KMS-11 (cell line): ENCODE measurements at regions not wholly inside any gene's neighbourhood (a gene's known extent, or its start where the extent isn't known, plus 50 kb on each side); places are given as distances from the start of the nearest gene placed in this dataset.

Experiments
- H2AFZ ChIP-seq: fragments of 200-600 bp; sonication (generic); 2 replicates; pipeline ENCODE4 v1.6.1; 2016; ENCODE audit warnings: antibody characterized with exemption, mixed run types, low read depth
- H3K27ac ChIP-seq: fragments of 200-600 bp; sonication (generic); 2 replicates; pipeline ENCODE4 v1.6.1; 2016; ENCODE audit warnings: mild to moderate bottlenecking, mixed run types
- H3K27me3 ChIP-seq: fragments of 200-600 bp; sonication (generic); 2 replicates; pipeline ENCODE4 v1.6.1; 2017; ENCODE audit warnings: mild to moderate bottlenecking, low read depth, mixed run types, moderate library complexity; ENCODE audit not compliant: insufficient read depth
- H3K36me3 ChIP-seq: fragments of 200-600 bp; sonication (generic); 2 replicates; pipeline ENCODE4 v1.6.1; 2017; ENCODE audit warnings: mild to moderate bottlenecking, mixed run types; ENCODE audit not compliant: insufficient read depth
- H3K4me1 ChIP-seq: fragments of 200-600 bp; sonication (generic); 2 replicates; pipeline ENCODE4 v1.6.1; 2016; ENCODE audit warnings: mild to moderate bottlenecking, low read depth, mixed run types; ENCODE audit not compliant: poor library complexity, severe bottlenecking
- H3K4me2 ChIP-seq: fragments of 200-600 bp; sonication (generic); 2 replicates; pipeline ENCODE4 v1.7.0; 2016; ENCODE audit warnings: mild to moderate bottlenecking, mixed run types
- H3K4me3 ChIP-seq: fragments of 200-600 bp; sonication (generic); IDR thresholded peaks from 2 replicates; pipeline ENCODE4 v1.6.1; 2017; ENCODE audit warnings: low read depth, low read length, mixed read lengths; ENCODE audit not compliant: insufficient read depth
- H3K79me2 ChIP-seq: fragments of 200-600 bp; sonication (generic); 2 replicates; pipeline ENCODE4 v1.6.1; 2016; ENCODE audit warnings: low read depth, mixed run types; ENCODE audit not compliant: insufficient read depth
- H3K9ac ChIP-seq: fragments of 200-600 bp; sonication (generic); 2 replicates; pipeline ENCODE4 v1.6.1; 2016; ENCODE audit warnings: mild to moderate bottlenecking, mixed run types
- H4K20me1 ChIP-seq: fragments of 200-600 bp; sonication (generic); 2 replicates; pipeline ENCODE4 v1.6.1; 2016; ENCODE audit warnings: mild to moderate bottlenecking, mixed run types; ENCODE audit not compliant: insufficient read depth
- CTCF ChIP-seq: fragments of 200-600 bp; sonication (generic); conservative IDR thresholded peaks from 2 replicates; pipeline ENCODE4 v1.6.1; 2017; ENCODE audit warnings: low read depth, mild to moderate bottlenecking, antibody characterized with exemption, low read length, moderate library complexity, mixed read lengths

DNA sequence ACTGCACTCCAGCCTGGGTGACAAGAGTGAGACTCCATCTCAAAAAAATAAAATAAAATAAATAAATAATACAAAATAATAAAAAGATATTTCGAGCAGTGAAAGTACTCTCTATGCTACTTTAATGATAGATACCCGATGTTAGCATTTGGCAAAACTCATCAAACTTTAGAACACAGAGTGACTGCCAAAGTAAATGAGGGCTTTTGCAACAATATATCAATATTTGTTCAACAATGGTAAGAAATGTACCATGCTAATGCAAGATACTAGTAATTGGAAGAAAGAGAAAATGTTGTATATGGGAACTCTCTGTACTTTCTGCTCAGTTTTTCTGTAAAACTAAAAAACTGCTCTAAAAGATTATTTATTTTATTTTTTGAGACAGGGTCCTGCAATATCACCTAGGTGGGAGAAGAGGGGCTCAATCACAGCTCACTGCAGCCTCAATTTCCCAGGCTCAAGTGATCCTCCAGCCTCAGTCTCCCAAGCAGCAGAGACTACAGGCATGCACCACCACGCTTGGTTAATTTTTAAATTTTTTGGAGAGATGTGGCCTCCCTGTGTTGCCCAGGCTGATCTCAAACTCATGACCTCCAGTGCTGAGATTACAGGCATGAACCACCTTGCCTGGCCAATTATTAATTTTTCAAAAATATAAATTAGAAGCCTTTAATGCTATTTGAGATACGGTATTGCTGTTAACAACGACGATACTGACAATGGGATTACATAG, 650.5 kb upstream of the NR2F2 start:
- no peak overlapping the region for H2AFZ ChIP-seq
- no peak overlapping the region for H3K9ac ChIP-seq
- H3K27ac ChIP-seq, result no peak overlapping the region
- H3K4me2 ChIP-seq, result no peak overlapping the region
- no peaks in the 10 kb centered on the region for H3K27me3 ChIP-seq
- no peak overlapping the region for H3K4me3 ChIP-seq
- TF ChIP-seq CTCF, result no peak
- H3K36me3 ChIP-seq, result no peaks in the 10 kb centered on the region
- H3K79me2 ChIP-seq, result no peaks in the 10 kb centered on the region
- peaks cover 4% of the 10 kb centered on the region for H3K4me1 ChIP-seq
- no peaks in the 10 kb centered on the region for H4K20me1 ChIP-seq

DNA sequence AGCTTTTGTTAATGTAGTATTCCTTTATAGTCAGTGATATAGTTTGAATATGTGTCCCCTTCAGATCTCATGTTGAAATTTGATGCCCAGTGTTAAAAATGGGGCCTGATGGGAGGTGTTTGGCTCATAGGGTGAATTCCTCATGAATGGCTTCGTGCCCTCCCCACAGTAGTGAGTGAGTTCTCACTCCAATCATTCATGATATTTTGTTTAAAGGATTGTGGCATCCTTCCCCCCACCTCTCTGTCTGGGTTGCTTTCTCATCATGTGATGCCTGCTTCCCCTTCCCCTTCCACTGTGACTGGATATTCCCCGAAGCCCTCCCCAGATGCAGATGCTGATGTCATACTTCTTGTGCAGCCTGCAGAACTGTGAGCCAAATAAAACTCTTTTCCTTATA, 649.8 kb upstream of the NR2F2 start:
- Histone ChIP-seq H3K36me3 (no peaks in the 10 kb centered on the region), H3K4me1 (peaks cover 6% of the 10 kb centered on the region), H3K79me2 (no peaks in the 10 kb centered on the region), H3K4me2 (no peak overlapping the region), H4K20me1 (no peaks in the 10 kb centered on the region), H3K27ac (no peak overlapping the region), H3K27me3 (no peaks in the 10 kb centered on the region), H2AFZ (no peak overlapping the region), H3K4me3 (no peak overlapping the region), H3K9ac (no peak overlapping the region)
- no peak for TF ChIP-seq CTCF

DNA sequence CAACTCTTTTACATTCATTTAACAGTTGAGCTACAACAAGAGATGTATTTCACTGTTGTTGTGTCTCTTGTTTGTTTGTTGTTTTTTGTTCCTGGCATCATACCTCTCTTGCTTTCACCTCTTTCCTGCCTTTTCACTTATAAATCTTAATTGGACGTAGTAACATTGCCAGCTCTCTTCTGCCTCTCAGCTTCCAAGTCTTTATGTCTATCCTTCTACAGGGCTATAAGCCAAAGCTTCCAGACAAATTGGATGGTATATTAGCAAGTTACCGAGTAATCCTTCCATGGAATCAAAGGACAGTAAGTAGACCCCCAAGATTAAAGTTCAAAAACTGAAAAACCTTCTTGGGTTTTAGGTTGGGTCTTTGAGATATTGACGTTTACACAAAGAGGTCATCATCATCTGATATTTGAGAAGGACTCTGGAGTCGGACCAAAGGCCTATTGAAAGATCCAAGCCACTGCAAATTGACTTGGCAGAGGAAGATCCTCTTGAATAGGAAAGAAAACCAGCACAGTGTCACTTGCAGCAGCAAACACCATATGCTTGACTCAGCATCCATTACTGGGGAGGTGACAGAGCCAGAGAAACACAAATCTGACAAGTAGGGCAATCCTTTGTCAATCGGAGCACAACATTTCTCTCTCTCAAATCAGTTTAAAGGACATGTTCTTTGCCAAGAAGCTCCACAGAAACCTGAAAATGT, 648.5 kb upstream of the NR2F2 start:
- no peaks in the 10 kb centered on the region for H4K20me1 ChIP-seq
- no peaks in the 10 kb centered on the region for H3K36me3 ChIP-seq
- no peak overlapping the region for H3K4me3 ChIP-seq
- TF ChIP-seq CTCF, result no peak
- H3K27ac ChIP-seq, result no peak overlapping the region
- H3K79me2 ChIP-seq, result no peaks in the 10 kb centered on the region
- H3K9ac ChIP-seq, result no peak overlapping the region
- H3K4me2 ChIP-seq, result no peak overlapping the region
- no peaks in the 10 kb centered on the region for H3K27me3 ChIP-seq
- H3K4me1 ChIP-seq, result peaks cover 6% of the 10 kb centered on the region
- H2AFZ ChIP-seq, result no peak overlapping the region

- H3K4me2 ChIP-seq, result no peak overlapping the region
- H3K36me3 ChIP-seq, result no peaks in the 10 kb centered on the region
- H3K27ac ChIP-seq, result no peak overlapping the region
- no peak overlapping the region for H3K9ac ChIP-seq
- H3K79me2 ChIP-seq, result no peaks in the 10 kb centered on the region
- no peak for TF ChIP-seq CTCF
- no peaks in the 10 kb centered on the region for H4K20me1 ChIP-seq
- H2AFZ ChIP-seq, result no peak overlapping the region
- H3K4me1 ChIP-seq, result peaks cover 15% of the 10 kb centered on the region
- no peak overlapping the region for H3K4me3 ChIP-seq
- H3K27me3 ChIP-seq, result no peaks in the 10 kb centered on the region
Measured at GRCh38 chr15:95684126-95684525, 646.4 kb upstream of the NR2F2 start.
